MG63 (cell line): ENCODE measurements at regions not wholly inside any gene's neighbourhood (a gene's known extent, or its start where the extent isn't known, plus 50 kb on each side); places are given as distances from the start of the nearest gene placed in this dataset.

Experiments used
- DNase-seq: peaks from one replicate; pipeline ENCODE4 v3.0.0-alpha.2; 2020
- H3K27me3 ChIP-seq: fragments of 250-450 bp; sonication (Bioruptor Pico); 2 replicates; pipeline ENCODE4 v1.5.1; 2020; ENCODE audit warnings: mild to moderate bottlenecking, moderate library complexity
- H3K36me3 ChIP-seq: fragments of 250-450 bp; sonication (Bioruptor Pico); 2 replicates; pipeline ENCODE4 v1.5.1; 2020; ENCODE audit warnings: mild to moderate bottlenecking, moderate library complexity
- H3K4me3 ChIP-seq: fragments of 250-450 bp; sonication (Bioruptor Pico); 2 replicates; pipeline ENCODE4 v1.5.1; 2020; ENCODE audit warnings: mild to moderate bottlenecking, moderate library complexity
- H3K9me3 ChIP-seq: fragments of 250-450 bp; sonication (Bioruptor Pico); 2 replicates; pipeline ENCODE4 v1.5.1; 2020; ENCODE audit warnings: mild to moderate bottlenecking, moderate library complexity

- Histone ChIP-seq H3K27me3 (peaks cover 3% of the 10 kb centered on the region), H3K9me3 (no peaks in the 10 kb centered on the region), H3K4me3 (no peak overlapping the region), H3K36me3 (no peaks in the 10 kb centered on the region)
- DNase-seq = no peak
Observed at GRCh38 chr1:213921311-213921710, 66.5 kb upstream of the PROX1 start.

GRCh38 chr1:213921712-213922111, 66.1 kb upstream of the PROX1 start:
- DNase-seq = no peak
- Histone ChIP-seq H3K9me3 (no peaks in the 10 kb centered on the region), H3K4me3 (no peak overlapping the region), H3K27me3 (peaks cover under 1% of the 10 kb centered on the region), H3K36me3 (no peaks in the 10 kb centered on the region)

- no peaks in the 10 kb centered on the region; the same call in 1 of the 2 replicates for H3K27me3 ChIP-seq
- DNase-seq = no peak
- H3K4me3 ChIP-seq = no peak overlapping the region
- no peaks in the 10 kb centered on the region for H3K9me3 ChIP-seq
- H3K36me3 ChIP-seq = no peaks in the 10 kb centered on the region
Observed at GRCh38 chr1:213925531-213926182, 62.1 kb upstream of the PROX1 start.

GRCh38 chr1:213927846-213928245, 59.9 kb upstream of the PROX1 start:
- Histone ChIP-seq H3K27me3 (no peaks in the 10 kb centered on the region), H3K36me3 (no peaks in the 10 kb centered on the region), H3K4me3 (no peak overlapping the region), H3K9me3 (no peaks in the 10 kb centered on the region)
- no peak for DNase-seq

- Histone ChIP-seq H3K9me3 (no peaks in the 10 kb centered on the region), H3K36me3 (no peaks in the 10 kb centered on the region), H3K4me3 (no peak overlapping the region), H3K27me3 (no peaks in the 10 kb centered on the region)
- DNase-seq = no peak
Observed at GRCh38 chr1:213929398-213929797, 58.4 kb upstream of the PROX1 start.

- Histone ChIP-seq H3K4me3 (no peak overlapping the region), H3K9me3 (no peaks in the 10 kb centered on the region), H3K36me3 (no peaks in the 10 kb centered on the region), H3K27me3 (no peaks in the 10 kb centered on the region)
- no peak for DNase-seq
Observed at GRCh38 chr1:213931836-213932235, 55.9 kb upstream of the PROX1 start.

- no peaks in the 10 kb centered on the region for H3K9me3 ChIP-seq
- DNase-seq = no peak
- H3K27me3 ChIP-seq = no peaks in the 10 kb centered on the region
- H3K4me3 ChIP-seq = no peak overlapping the region
- no peaks in the 10 kb centered on the region for H3K36me3 ChIP-seq
Observed at GRCh38 chr1:213933336-213933735, 54.4 kb upstream of the PROX1 start.

- H3K27me3 ChIP-seq = no peaks in the 10 kb centered on the region
- H3K4me3 ChIP-seq = no peak overlapping the region
- H3K9me3 ChIP-seq = no peaks in the 10 kb centered on the region
- DNase-seq = peak; percentile 50
- H3K36me3 ChIP-seq = no peaks in the 10 kb centered on the region
Observed at GRCh38 chr1:213934649-213935048, 53.1 kb upstream of the PROX1 start.

GRCh38 chr1:213936571-213936970, 51.2 kb upstream of the PROX1 start:
- H3K4me3 ChIP-seq = no peak overlapping the region
- no peaks in the 10 kb centered on the region for H3K9me3 ChIP-seq
- DNase-seq = no peak
- H3K36me3 ChIP-seq = no peaks in the 10 kb centered on the region
- H3K27me3 ChIP-seq = peaks cover 2% of the 10 kb centered on the region; the same call in 1 of the 2 replicates
